SK-N-SH (cell line): ENCODE measurements at regions not wholly inside any gene's neighbourhood (a gene's known extent, or its start where the extent isn't known, plus 50 kb on each side); places are given as distances from the start of the nearest gene placed in this dataset.

Experiments used
- CHD2 ChIP-seq: fragments of 150-350 bp; IDR thresholded peaks from 2 replicates; pipeline ENCODE4 v1.6.1; 2018; ENCODE audit warnings: low read length; ENCODE audit not compliant: partially characterized antibody
- FOSL2 ChIP-seq: IDR thresholded peaks from 2 replicates; pipeline ENCODE4 v1.4.0; 2012; ENCODE audit warnings: low read depth, mild to moderate bottlenecking, moderate library complexity, borderline replicate concordance
- RCOR1 ChIP-seq: fragments of 150-350 bp; IDR thresholded peaks from 2 replicates; pipeline ENCODE4 v1.6.1; 2017; ENCODE audit warnings: antibody characterized with exemption, low read length
- SIN3A ChIP-seq: IDR thresholded peaks from 2 replicates; pipeline ENCODE4 v1.6.1; 2012; ENCODE audit warnings: low read depth, mild to moderate bottlenecking, low read length, moderate library complexity, borderline replicate concordance
- YY1 ChIP-seq: IDR thresholded peaks from 2 replicates; pipeline ENCODE4 v1.4.0; 2012; ENCODE audit warnings: low read depth, mild to moderate bottlenecking
- TF ChIP-seq, protein P1 (sequence below): fragments of 200-600 bp; sonication (generic); IDR thresholded peaks from 2 replicates; pipeline ENCODE4 v1.6.1; 2017; ENCODE audit warnings: antibody characterized with exemption, mild to moderate bottlenecking, moderate library complexity
- TF ChIP-seq, protein P2 (sequence below): IDR thresholded peaks from 2 replicates; pipeline ENCODE4; 2012
- TF ChIP-seq, protein P3 (sequence below): IDR thresholded peaks from 2 replicates; pipeline ENCODE4 v1.4.0; 2012; ENCODE audit warnings: low read depth, borderline replicate concordance

DNA sequence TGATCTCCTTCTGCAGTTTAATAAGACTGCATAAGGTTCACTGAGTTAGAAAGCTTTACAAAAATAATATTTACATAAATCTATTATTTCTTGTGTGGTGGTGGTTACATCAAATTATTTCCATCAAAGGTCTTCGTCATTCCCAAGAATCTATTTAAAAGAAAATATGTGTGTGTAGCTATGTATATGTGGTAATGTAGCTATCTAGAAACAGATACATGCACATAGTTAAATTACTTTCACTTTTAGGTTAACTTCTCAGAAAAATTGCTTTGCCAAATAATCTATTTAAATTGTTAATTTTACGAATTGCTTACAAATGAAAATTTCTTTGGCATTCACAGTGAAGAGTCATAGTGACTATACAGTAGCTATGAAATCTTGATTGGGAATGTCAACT, 633.2 kb downstream of the DMRTA1 start:
- TF ChIP-seq, protein P1, sequence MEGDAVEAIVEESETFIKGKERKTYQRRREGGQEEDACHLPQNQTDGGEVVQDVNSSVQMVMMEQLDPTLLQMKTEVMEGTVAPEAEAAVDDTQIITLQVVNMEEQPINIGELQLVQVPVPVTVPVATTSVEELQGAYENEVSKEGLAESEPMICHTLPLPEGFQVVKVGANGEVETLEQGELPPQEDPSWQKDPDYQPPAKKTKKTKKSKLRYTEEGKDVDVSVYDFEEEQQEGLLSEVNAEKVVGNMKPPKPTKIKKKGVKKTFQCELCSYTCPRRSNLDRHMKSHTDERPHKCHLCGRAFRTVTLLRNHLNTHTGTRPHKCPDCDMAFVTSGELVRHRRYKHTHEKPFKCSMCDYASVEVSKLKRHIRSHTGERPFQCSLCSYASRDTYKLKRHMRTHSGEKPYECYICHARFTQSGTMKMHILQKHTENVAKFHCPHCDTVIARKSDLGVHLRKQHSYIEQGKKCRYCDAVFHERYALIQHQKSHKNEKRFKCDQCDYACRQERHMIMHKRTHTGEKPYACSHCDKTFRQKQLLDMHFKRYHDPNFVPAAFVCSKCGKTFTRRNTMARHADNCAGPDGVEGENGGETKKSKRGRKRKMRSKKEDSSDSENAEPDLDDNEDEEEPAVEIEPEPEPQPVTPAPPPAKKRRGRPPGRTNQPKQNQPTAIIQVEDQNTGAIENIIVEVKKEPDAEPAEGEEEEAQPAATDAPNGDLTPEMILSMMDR: no peak
- TF ChIP-seq RCOR1: no peak
- no peak for TF ChIP-seq YY1
- TF ChIP-seq FOSL2: no peak
- TF ChIP-seq, protein P2, sequence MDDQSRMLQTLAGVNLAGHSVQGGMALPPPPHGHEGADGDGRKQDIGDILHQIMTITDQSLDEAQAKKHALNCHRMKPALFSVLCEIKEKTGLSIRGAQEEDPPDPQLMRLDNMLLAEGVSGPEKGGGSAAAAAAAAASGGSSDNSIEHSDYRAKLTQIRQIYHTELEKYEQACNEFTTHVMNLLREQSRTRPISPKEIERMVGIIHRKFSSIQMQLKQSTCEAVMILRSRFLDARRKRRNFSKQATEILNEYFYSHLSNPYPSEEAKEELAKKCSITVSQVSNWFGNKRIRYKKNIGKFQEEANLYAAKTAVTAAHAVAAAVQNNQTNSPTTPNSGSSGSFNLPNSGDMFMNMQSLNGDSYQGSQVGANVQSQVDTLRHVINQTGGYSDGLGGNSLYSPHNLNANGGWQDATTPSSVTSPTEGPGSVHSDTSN: no peak
- TF ChIP-seq, protein P3, sequence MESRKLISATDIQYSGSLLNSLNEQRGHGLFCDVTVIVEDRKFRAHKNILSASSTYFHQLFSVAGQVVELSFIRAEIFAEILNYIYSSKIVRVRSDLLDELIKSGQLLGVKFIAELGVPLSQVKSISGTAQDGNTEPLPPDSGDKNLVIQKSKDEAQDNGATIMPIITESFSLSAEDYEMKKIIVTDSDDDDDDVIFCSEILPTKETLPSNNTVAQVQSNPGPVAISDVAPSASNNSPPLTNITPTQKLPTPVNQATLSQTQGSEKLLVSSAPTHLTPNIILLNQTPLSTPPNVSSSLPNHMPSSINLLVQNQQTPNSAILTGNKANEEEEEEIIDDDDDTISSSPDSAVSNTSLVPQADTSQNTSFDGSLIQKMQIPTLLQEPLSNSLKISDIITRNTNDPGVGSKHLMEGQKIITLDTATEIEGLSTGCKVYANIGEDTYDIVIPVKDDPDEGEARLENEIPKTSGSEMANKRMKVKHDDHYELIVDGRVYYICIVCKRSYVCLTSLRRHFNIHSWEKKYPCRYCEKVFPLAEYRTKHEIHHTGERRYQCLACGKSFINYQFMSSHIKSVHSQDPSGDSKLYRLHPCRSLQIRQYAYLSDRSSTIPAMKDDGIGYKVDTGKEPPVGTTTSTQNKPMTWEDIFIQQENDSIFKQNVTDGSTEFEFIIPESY: no peak
- TF ChIP-seq SIN3A: no peak
- TF ChIP-seq CHD2: no peak
